ENCODE measurements at regions not wholly inside any gene's neighbourhood (a gene's known extent, or its start where the extent isn't known, plus 50 kb on each side); places are given as distances from the start of the nearest gene placed in this dataset.

GRCh38 chr3:86785386-86785785, 205.6 kb downstream of the VGLL3 start:
- TF ChIP-seq REST (IDR thresholded peaks at IDR 0.05; ENCODE audit: insufficient read depth in 1 of 2, low read depth in 2 of 2, low read length in 1 of 2) (no peak), CTCF (IDR thresholded peaks at IDR 0.05) (no peak), POLR2AphosphoS5 (IDR thresholded peaks at IDR 0.05; ENCODE audit: low read depth, low read length) (no peak), TCF7L2 (IDR thresholded peaks at IDR 0.05; ENCODE audit: low read depth, low read length) (no peak)

All from Panc1 (cell line).